ENCODE measurements at regions not wholly inside any gene's neighbourhood (a gene's known extent, or its start where the extent isn't known, plus 50 kb on each side); places are given as distances from the start of the nearest gene placed in this dataset.

- Histone ChIP-seq H3K9me2 (ENCODE audit: low read depth, low read length) (no peaks in the 10 kb centered on the region), H3K4me2 (ENCODE audit: low read length) (no peak overlapping the region), H3K27me3 (ENCODE audit: insufficient read depth, low read length) (no peaks in the 10 kb centered on the region), H2AFZ (ENCODE audit: low read length) (no peak overlapping the region), H3K9ac (ENCODE audit: low read length) (no peak overlapping the region), H3K4me3 (ENCODE audit: low read depth, low read length, poor library complexity, severe bottlenecking) (no peak overlapping the region), H3F3A (ENCODE audit: insufficient read depth, low read length) (no peaks in the 10 kb centered on the region), H4K20me1 (ENCODE audit: insufficient read depth, low read length) (no peaks in the 10 kb centered on the region), H3K9me3 (ENCODE audit: low read length) (no peaks in the 10 kb centered on the region), H3K27ac (ENCODE audit: low read depth, low read length, poor library complexity, severe bottlenecking) (no peak overlapping the region), H3K4me1 (ENCODE audit: insufficient read depth, low read length, severe bottlenecking) (no peaks in the 10 kb centered on the region), H3K36me3 (ENCODE audit: insufficient read depth, low read length) (no peaks in the 10 kb centered on the region), H3K79me2 (ENCODE audit: insufficient read depth, low read length) (no peaks in the 10 kb centered on the region)
- TF ChIP-seq EZH2 (IDR thresholded peaks at IDR 0.05; ENCODE audit: borderline replicate concordance, low read length) (no peak), CTCF (IDR thresholded peaks at IDR 0.05; ENCODE audit: low read length) (no peak)
These were observed 55.7 kb upstream of the PHACTR2 start for GRCh38 chr6:143621876-143622605.

- H3K9me3 ChIP-seq (ENCODE audit: low read length), result no peaks in the 10 kb centered on the region
- H3K4me3 ChIP-seq (ENCODE audit: low read depth, low read length, poor library complexity, severe bottlenecking), result no peak overlapping the region
- no peak overlapping the region for H2AFZ ChIP-seq (ENCODE audit: low read length)
These were observed 56.4 kb upstream of the PHACTR2 start for GRCh38 chr6:143621159-143621873.

GRCh38 chr6:143620447-143620846, 57.3 kb upstream of the PHACTR2 start:
- Histone ChIP-seq H3K79me2 (ENCODE audit: insufficient read depth, low read length) (no peaks in the 10 kb centered on the region), H2AFZ (ENCODE audit: low read length) (no peak overlapping the region), H3K9me3 (ENCODE audit: low read length) (no peaks in the 10 kb centered on the region), H3K9ac (ENCODE audit: low read length) (no peak overlapping the region), H3K27ac (ENCODE audit: low read depth, low read length, poor library complexity, severe bottlenecking) (no peak overlapping the region), H3K4me1 (ENCODE audit: insufficient read depth, low read length, severe bottlenecking) (no peaks in the 10 kb centered on the region), H3K4me2 (ENCODE audit: low read length) (no peak overlapping the region), H3K36me3 (ENCODE audit: insufficient read depth, low read length) (no peaks in the 10 kb centered on the region), H3K27me3 (ENCODE audit: insufficient read depth, low read length) (no peaks in the 10 kb centered on the region), H3K9me2 (ENCODE audit: low read depth, low read length) (no peaks in the 10 kb centered on the region), H4K20me1 (ENCODE audit: insufficient read depth, low read length) (no peaks in the 10 kb centered on the region), H3K4me3 (ENCODE audit: low read depth, low read length, poor library complexity, severe bottlenecking) (no peak overlapping the region), H3F3A (ENCODE audit: insufficient read depth, low read length) (no peaks in the 10 kb centered on the region)
- no peak for TF ChIP-seq EZH2 (IDR thresholded peaks at IDR 0.05; ENCODE audit: borderline replicate concordance, low read length)
- TF ChIP-seq CTCF (IDR thresholded peaks at IDR 0.05; ENCODE audit: low read length), result no peak

More at GRCh38 chr6:143621159-143621873, 56.4 kb upstream of the PHACTR2 start:
- no peaks in the 10 kb centered on the region for H3K36me3 ChIP-seq (ENCODE audit: insufficient read depth, low read length)
- H3K4me1 ChIP-seq (ENCODE audit: insufficient read depth, low read length, severe bottlenecking), result no peaks in the 10 kb centered on the region
- no peaks in the 10 kb centered on the region for H3K9me2 ChIP-seq (ENCODE audit: low read depth, low read length)
- H3F3A ChIP-seq (ENCODE audit: insufficient read depth, low read length), result no peaks in the 10 kb centered on the region
- no peaks in the 10 kb centered on the region for H3K79me2 ChIP-seq (ENCODE audit: insufficient read depth, low read length)
- H3K9ac ChIP-seq (ENCODE audit: low read length), result no peak overlapping the region
- no peak overlapping the region for H3K4me2 ChIP-seq (ENCODE audit: low read length)
- TF ChIP-seq EZH2 (IDR thresholded peaks at IDR 0.05; ENCODE audit: borderline replicate concordance, low read length), result no peak
- TF ChIP-seq CTCF (IDR thresholded peaks at IDR 0.05; ENCODE audit: low read length), result no peak
- H4K20me1 ChIP-seq (ENCODE audit: insufficient read depth, low read length), result no peaks in the 10 kb centered on the region
- H3K27me3 ChIP-seq (ENCODE audit: insufficient read depth, low read length), result no peaks in the 10 kb centered on the region
- no peak overlapping the region for H3K27ac ChIP-seq (ENCODE audit: low read depth, low read length, poor library complexity, severe bottlenecking)
